ENCODE measurements at regions not wholly inside any gene's neighbourhood (a gene's known extent, or its start where the extent isn't known, plus 50 kb on each side); places are given as distances from the start of the nearest gene placed in this dataset.

DNA sequence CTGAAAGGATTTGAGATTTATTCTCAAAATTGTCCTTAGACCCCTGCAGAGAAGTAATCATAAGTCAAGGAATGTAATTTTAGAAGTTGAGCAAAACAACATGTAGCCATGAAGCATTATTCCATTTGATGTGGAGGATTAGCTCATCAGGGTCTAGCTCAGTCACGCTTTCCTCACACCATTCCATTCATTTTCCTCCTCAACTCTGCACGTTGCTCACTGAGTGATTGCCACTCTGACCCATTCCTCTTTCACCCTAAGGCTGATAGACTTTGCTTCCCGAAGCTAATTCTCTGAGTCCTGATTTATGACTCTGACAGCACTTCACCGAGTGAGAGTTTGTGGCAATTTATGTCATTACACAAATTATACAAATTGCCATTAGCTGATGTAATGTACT lies 820.6 kb upstream of the PIK3C3 start:
- TF ChIP-seq, protein P1, sequence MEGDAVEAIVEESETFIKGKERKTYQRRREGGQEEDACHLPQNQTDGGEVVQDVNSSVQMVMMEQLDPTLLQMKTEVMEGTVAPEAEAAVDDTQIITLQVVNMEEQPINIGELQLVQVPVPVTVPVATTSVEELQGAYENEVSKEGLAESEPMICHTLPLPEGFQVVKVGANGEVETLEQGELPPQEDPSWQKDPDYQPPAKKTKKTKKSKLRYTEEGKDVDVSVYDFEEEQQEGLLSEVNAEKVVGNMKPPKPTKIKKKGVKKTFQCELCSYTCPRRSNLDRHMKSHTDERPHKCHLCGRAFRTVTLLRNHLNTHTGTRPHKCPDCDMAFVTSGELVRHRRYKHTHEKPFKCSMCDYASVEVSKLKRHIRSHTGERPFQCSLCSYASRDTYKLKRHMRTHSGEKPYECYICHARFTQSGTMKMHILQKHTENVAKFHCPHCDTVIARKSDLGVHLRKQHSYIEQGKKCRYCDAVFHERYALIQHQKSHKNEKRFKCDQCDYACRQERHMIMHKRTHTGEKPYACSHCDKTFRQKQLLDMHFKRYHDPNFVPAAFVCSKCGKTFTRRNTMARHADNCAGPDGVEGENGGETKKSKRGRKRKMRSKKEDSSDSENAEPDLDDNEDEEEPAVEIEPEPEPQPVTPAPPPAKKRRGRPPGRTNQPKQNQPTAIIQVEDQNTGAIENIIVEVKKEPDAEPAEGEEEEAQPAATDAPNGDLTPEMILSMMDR (conservative IDR thresholded peaks at IDR 0.05; ENCODE audit: low read depth, low read length) = no peak
- no peak for TF ChIP-seq EZH2phosphoT487 (IDR thresholded peaks at IDR 0.05; ENCODE audit: borderline replicate concordance, low read length)
- no peak for TF ChIP-seq EZH2 (IDR thresholded peaks at IDR 0.05; ENCODE audit: low read length, unreplicated experiment)
